ENCODE measurements at regions not wholly inside any gene's neighbourhood (a gene's known extent, or its start where the extent isn't known, plus 50 kb on each side); places are given as distances from the start of the nearest gene placed in this dataset.
"Not testable (repeated sequence)": the region's sequence is repeated elsewhere in the genome, so short reads cannot be mapped to it uniquely, and the experiment has no call there.

GRCh38 chr6:14552891-14553290 is 435.3 kb downstream of the CD83 start:
- DNase-seq (ENCODE audit: low read depth in 2 of 2) = no peak

GRCh38 chr6:14553515-14553914 is 435.9 kb downstream of the CD83 start:
- DNase-seq (ENCODE audit: low read depth in 2 of 2) = no peak

GRCh38 chr6:14555804-14556203 is 438.2 kb downstream of the CD83 start:
- DNase-seq (ENCODE audit: low read depth in 2 of 2) = no peak

DNA sequence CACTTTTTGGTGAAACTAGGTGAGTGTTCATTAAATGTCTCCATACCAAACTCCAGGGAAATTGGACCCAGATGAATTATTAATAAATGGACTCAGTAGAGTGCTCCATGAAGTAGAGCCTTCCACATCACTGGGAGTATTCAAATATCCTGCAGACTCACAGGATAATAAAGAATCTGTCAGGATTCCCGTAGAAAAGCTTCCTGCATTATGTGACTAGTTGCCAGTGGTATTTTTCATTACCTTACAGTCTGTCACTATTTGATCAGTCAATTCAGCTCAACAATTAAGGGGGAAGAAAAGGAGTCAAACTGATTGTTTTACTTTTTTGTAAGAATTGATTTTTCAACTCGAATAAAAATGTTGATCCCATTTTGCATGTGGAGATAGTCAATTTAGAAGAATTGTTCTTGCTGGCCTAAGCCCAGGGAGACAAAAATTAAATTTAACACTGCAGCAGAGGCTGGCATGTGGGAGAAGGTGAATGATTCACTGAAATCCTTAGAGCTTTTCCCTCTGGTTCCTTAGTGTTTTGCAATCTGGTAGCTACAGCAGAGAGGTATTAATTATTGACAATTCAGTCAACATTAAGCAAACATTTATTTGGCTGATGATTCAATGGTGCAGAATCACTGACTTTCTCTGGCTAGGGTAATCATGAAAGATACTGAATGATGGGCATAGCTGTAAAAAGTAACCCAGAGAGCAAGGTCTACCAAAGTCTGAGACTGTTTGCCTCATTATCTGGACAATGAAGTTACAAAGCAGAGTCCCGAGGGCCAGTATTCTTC is 442.4 kb downstream of the CD83 start:
- no peak for DNase-seq (ENCODE audit: low read depth in 2 of 2)

DNA sequence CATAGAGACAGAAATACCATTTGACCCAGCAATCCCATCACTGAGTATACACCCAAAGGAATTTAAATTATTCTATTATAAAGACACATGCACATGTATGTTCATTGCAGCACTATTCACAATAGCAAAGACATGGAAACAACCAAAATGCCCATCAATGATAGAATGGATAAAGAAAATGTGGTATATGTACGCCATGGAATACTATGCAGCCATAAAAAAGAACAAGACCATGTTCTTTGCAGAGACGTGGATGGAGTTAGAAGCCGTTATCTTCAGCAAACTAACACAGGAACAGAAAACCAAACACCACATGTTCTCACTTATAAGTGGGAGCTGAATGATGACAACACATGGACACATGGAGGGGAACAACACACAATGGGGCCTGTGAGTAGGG is 444.0 kb downstream of the CD83 start:
- not testable (repeated sequence) for DNase-seq (ENCODE audit: low read depth in 2 of 2)

DNA sequence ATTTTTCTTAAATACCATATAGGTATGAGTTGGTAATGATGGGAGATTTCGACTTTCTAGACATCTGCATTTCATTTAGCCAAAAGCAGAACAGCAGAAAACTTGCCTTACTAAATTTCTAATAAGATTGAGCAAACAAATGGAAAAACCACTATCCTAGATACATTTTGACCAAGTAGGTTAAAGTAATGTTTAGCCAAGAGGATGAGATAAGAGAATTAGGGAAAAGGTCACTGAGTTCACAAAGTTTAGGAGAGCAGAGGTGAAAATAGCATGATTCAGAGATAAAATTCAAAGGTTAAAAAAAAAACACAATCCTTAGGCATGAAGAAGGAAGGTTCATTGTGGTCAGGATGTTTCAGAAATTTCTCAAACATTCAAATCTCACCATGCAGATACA is 450.3 kb downstream of the CD83 start:
- no peak for DNase-seq (ENCODE audit: low read depth in 2 of 2)

GRCh38 chr6:14569394-14569793 is 451.8 kb downstream of the CD83 start:
- DNase-seq (ENCODE audit: low read depth in 2 of 2) = no peak

- DNase-seq (ENCODE audit: low read depth in 2 of 2) = not testable (repeated sequence)
Measured at GRCh38 chr6:14569874-14570273, 452.3 kb downstream of the CD83 start.

DNA sequence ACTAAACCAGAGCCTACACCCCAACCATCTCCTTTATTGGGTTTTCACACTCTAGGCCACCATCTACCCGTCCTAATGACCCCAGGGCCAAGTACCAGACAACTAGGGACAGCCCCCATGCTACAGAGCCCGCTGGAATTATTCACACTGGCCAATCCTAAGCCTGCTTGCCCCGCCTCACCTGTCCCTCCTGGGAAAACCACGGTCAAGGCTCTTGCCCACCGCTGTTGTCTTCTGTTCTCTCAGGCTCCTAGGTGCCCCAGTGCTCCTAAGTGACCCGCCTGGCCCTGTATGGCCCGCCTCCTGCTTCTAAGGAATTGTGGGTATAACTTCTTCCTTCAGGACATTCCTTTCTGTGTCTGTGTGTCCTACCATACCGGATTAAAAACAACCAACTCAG is 453.4 kb downstream of the CD83 start:
- DNase-seq (ENCODE audit: low read depth in 2 of 2) = no peak

DNA sequence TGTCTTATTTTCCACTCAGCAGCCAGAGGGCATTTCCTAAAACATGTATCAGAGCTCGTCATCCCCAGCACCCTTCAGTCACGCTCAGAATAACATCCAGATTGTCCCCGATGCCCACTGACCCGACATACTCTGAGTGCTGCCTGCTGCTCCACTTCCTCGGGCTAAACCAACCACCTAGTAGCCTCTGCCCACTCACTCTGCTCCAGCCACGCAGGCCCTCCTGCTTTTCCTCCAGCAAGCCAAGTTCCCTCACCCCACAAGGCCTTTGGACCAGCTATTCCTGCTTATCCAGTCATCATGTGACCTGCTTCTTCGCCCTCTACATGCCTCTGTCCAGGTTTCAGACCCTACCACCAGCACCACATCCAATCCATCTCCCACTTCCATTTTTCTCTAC is 454.2 kb downstream of the CD83 start:
- no peak for DNase-seq (ENCODE audit: low read depth in 2 of 2)

DNA sequence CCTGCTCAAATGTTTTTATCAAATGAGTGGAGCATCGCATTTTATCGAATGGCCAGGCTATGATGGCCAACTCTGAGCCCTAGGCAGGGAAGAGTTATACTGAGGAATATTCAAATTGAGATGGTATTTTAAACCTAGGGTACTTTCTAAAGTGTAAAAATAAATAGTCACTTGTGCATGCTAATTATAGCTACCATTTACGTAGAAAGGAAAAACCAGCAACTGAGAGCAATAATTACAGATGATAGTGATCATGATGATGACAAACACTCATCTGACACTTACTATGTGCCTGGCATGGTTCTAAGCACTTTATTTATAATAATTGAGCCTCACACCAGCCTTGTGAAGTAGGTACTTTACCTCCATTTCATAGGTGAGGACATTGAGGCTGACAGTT is 455.7 kb downstream of the CD83 start:
- DNase-seq (ENCODE audit: low read depth in 2 of 2) = no peak

GRCh38 chr6:14573703-14574290 is 456.2 kb downstream of the CD83 start:
- DNase-seq (ENCODE audit: low read depth in 2 of 2) = no peak

DNA sequence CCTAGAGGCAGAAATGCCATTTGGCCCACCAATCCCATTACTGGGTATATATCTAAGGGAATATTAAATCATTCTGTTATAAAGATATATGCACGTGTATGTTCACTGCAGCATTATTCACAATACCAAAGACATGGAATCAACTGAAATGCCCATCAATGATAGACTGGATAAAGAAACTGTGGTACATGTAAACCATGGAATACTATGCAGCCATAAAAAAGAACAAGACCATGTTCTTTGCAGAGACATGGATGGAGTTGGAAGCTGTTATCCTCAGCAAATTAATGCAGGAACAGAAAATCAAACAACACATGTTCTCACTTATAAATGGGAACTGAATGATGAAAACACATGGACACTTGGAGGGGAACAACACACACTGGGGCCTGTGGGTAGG is 458.4 kb downstream of the CD83 start:
- DNase-seq (ENCODE audit: low read depth in 2 of 2) = no peak

- DNase-seq (ENCODE audit: low read depth in 2 of 2) = no peak
Measured at GRCh38 chr6:14578994-14579393, 461.4 kb downstream of the CD83 start.

DNA sequence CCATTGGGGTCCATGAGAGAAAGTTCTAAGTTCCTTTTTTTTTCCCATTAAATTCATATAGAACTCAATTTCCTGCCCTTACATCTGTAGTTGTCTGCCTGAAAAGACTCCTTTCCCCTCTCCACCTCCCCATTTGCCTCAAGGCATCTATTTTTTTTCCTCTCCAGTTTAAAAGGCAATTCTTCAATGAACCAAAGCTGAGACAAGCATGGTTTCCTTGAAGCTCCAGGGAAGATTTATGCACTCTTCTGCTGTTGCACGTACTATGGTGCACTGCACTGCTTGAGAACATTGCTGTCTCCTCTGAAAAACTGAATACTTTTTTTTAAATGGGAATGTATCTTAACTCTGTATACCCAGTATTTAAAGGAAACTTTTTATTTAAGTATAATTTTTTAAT is 465.2 kb downstream of the CD83 start:
- no peak for DNase-seq (ENCODE audit: low read depth in 2 of 2)

GRCh38 chr6:14583826-14584225 is 466.3 kb downstream of the CD83 start:
- no peak for DNase-seq (ENCODE audit: low read depth in 2 of 2)

DNA sequence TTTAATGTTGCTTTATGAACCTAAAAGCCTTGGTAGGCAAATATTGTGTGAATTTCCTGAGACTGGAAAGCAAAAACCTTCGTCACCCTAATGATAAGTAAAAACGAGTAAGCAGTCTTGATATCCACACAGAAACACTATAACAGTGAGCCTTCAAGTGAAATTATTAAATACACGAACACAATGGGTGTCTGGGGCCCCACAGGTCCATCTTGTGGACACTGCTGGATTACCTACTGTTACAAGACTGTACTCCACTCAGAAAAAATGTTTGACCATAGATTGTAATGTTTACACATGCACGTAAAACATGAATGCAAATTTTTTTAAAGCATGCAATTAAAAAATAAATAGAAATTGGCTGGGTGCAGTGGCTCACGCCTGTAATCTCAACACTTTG is 466.9 kb downstream of the CD83 start:
- no peak for DNase-seq (ENCODE audit: low read depth in 2 of 2)

GRCh38 chr6:14585689-14586088 is 468.1 kb downstream of the CD83 start:
- no peak for DNase-seq (ENCODE audit: low read depth in 2 of 2)

DNA sequence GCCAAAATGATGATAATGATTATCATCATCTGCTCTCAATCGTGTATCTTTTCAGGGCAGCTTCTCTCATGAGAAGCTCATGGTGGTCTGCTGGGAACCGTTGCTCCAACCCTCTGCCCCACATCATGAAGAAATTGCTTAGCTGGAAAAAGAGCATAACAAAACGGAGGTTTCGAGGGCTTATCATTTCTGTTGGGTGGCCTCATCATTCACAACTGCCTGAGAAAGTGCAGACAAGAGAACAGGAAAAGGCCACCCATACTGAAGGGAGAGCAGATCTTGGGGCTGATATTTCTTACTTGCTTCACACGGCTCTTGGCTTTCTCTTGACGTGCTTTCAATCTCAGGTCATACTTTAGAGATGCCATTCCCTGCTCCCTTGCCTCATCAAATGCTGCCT is 471.6 kb downstream of the CD83 start:
- no peak for DNase-seq (ENCODE audit: low read depth in 2 of 2)

- DNase-seq (ENCODE audit: low read depth in 2 of 2) = no peak
Measured at GRCh38 chr6:14590586-14590985, 473.0 kb downstream of the CD83 start.

- DNase-seq (ENCODE audit: low read depth in 2 of 2) = no peak
Measured at GRCh38 chr6:14591998-14592397, 474.4 kb downstream of the CD83 start.

- no peak for DNase-seq (ENCODE audit: low read depth in 2 of 2)
Measured at GRCh38 chr6:14593286-14593685, 475.7 kb downstream of the CD83 start.

DNA sequence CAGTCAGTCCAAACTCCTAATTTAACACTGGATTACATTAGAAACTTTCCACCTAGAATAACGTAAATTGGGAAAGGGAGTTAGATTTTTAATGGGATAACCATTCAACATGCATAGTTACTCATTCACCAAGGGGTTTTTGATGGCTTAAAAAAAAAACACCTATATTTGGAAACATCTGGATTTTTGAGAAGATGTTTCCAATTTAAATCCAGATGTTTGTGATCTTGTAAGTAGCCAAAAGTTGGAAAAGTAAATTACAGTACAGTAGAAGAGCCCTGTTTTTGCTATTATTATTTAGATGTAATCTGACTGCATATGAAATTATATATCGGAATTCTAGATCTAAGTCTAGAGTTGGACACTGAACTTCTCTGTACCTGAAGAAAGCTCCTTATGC is 478.2 kb downstream of the CD83 start:
- no peak for DNase-seq (ENCODE audit: low read depth in 2 of 2)

GRCh38 chr6:14596410-14596809 is 478.8 kb downstream of the CD83 start:
- no peak for DNase-seq (ENCODE audit: low read depth in 2 of 2)
